Left ventricle myocardium inferior (tissue), 1 donor: ENCODE measurements at regions not wholly inside any gene's neighbourhood (a gene's known extent, or its start where the extent isn't known, plus 50 kb on each side); places are given as distances from the start of the nearest gene placed in this dataset.

ENCODE experiments used
- DNase-seq: peaks from one replicate; pipeline ENCODE4 v3.0.0-alpha.2; 2020
- H3K27ac ChIP-seq: fragments of 200-600 bp; replicated peaks from 2 replicates; pipeline ENCODE4 v1.8.0; 2021
- H3K27me3 ChIP-seq: fragments of 200-600 bp; 2 replicates; pipeline ENCODE4 v1.8.0; 2021; ENCODE audit warnings: low read depth
- H3K36me3 ChIP-seq: fragments of 200-600 bp; 2 replicates; pipeline ENCODE4 v1.8.0; 2021
- H3K4me1 ChIP-seq: fragments of 200-600 bp; 2 replicates; pipeline ENCODE4 v1.8.0; 2021
- H3K4me3 ChIP-seq: fragments of 200-600 bp; 2 replicates; pipeline ENCODE4 v1.8.0; 2021; ENCODE audit warnings: mild to moderate bottlenecking, moderate library complexity
- H3K9me3 ChIP-seq: fragments of 200-600 bp; replicated peaks from 2 replicates; pipeline ENCODE4 v1.8.0; 2021
- CTCF ChIP-seq: fragments of 200-600 bp; IDR thresholded peaks from 2 replicates; pipeline ENCODE4 v1.8.0; 2021; ENCODE audit warnings: antibody characterized with exemption, mild to moderate bottlenecking, borderline replicate concordance
- intact Hi-C: fragments of 100-400 bp; cut with micrococcal nuclease; formaldehyde crosslinking; loops from one replicate; pipeline ENCODE4 v1.11.0; 2022
- donor health status: DM: no; HTN: yes; CAD: no; lungs with severe emphysema.

- Histone ChIP-seq H3K36me3 (no peaks in the 10 kb centered on the region), H3K27me3 (peaks cover 28% of the 10 kb centered on the region), H3K4me3 (no peak overlapping the region), H3K27ac (no peak overlapping the region), H3K4me1 (no peaks in the 10 kb centered on the region), H3K9me3 (peaks cover 6% of the 10 kb centered on the region)
- DNase-seq, result no peak
- intact Hi-C loops, result no loop called here
- no peak for TF ChIP-seq CTCF
Observed at GRCh38 chr5:61884252-61884855, 421.7 kb upstream of the KIF2A start.

- no peak overlapping the region for H3K4me3 ChIP-seq
- H3K27ac ChIP-seq, result no peak overlapping the region
- no peaks in the 10 kb centered on the region for H3K36me3 ChIP-seq
- no peaks in the 10 kb centered on the region for H3K4me1 ChIP-seq
- no peak for TF ChIP-seq CTCF
- no peak for DNase-seq
- H3K27me3 ChIP-seq, result peaks cover 28% of the 10 kb centered on the region
- H3K9me3 ChIP-seq, result peaks cover 18% of the 10 kb centered on the region
- intact Hi-C loops, result no loop called here
Observed at GRCh38 chr5:61886214-61886613, 419.8 kb upstream of the KIF2A start.

- Histone ChIP-seq H3K27me3 (peaks cover 28% of the 10 kb centered on the region), H3K27ac (no peak overlapping the region), H3K4me3 (no peak overlapping the region), H3K4me1 (no peaks in the 10 kb centered on the region), H3K9me3 (peaks cover 20% of the 10 kb centered on the region), H3K36me3 (no peaks in the 10 kb centered on the region)
- DNase-seq, result no peak
- TF ChIP-seq CTCF, result no peak
- intact Hi-C loops, result no loop called here
Observed at GRCh38 chr5:61887271-61887670, 418.7 kb upstream of the KIF2A start.

GRCh38 chr5:61894046-61894445, 412.0 kb upstream of the KIF2A start:
- peaks cover 29% of the 10 kb centered on the region for H3K9me3 ChIP-seq
- H3K4me1 ChIP-seq, result no peaks in the 10 kb centered on the region
- no peak for TF ChIP-seq CTCF
- H3K27ac ChIP-seq, result no peak overlapping the region
- H3K36me3 ChIP-seq, result no peaks in the 10 kb centered on the region
- intact Hi-C loops, result no loop called here
- no peak overlapping the region for H3K4me3 ChIP-seq
- DNase-seq, result no peak
- no peaks in the 10 kb centered on the region for H3K27me3 ChIP-seq

GRCh38 chr5:61896811-61897210, 409.2 kb upstream of the KIF2A start:
- Histone ChIP-seq H3K4me1 (no peaks in the 10 kb centered on the region), H3K27ac (no peak overlapping the region), H3K36me3 (no peaks in the 10 kb centered on the region), H3K9me3 (peaks cover 13% of the 10 kb centered on the region), H3K27me3 (no peaks in the 10 kb centered on the region), H3K4me3 (no peak overlapping the region)
- intact Hi-C loops, result no loop called here
- DNase-seq, result no peak
- no peak for TF ChIP-seq CTCF
